Stimulated activated CD8-positive, alpha-beta memory T cell treated with anti-CD3 and anti-CD28 coated beads, Interleukin-7, amount 100 ng/mL, for 4 hours (primary cell): ENCODE measurements at regions not wholly inside any gene's neighbourhood (a gene's known extent, or its start where the extent isn't known, plus 50 kb on each side); places are given as distances from the start of the nearest gene placed in this dataset.

Source experiments
- DNase-seq, 2 donors: peaks; one replicate each; pipeline ENCODE4 v3.0.0-alpha.2; 2020; ENCODE audit warnings: low read depth in 2 of 2

GRCh38 chr6:44531442-44532015 lies 144.0 kb downstream of the CDC5L start:
- no peak for DNase-seq

GRCh38 chr6:44533421-44533820 lies 145.9 kb downstream of the CDC5L start:
- DNase-seq, result no peak

- DNase-seq, result no peak
Measured at GRCh38 chr6:44534291-44534690, 146.8 kb downstream of the CDC5L start.

- DNase-seq, result no peak
Measured at GRCh38 chr6:44535446-44535845, 147.9 kb downstream of the CDC5L start.

GRCh38 chr6:44535967-44536366 lies 148.5 kb downstream of the CDC5L start:
- DNase-seq, result no peak

- DNase-seq, result no peak
Measured at GRCh38 chr6:44537306-44538049, 150.0 kb downstream of the CDC5L start.

- DNase-seq, result no peak
Measured at GRCh38 chr6:44538131-44538806, 150.8 kb downstream of the CDC5L start.

GRCh38 chr6:44538807-44539201 lies 151.3 kb downstream of the CDC5L start:
- DNase-seq, result no peak

- no peak for DNase-seq
Measured at GRCh38 chr6:44539701-44540355, 152.3 kb downstream of the CDC5L start.

GRCh38 chr6:44540881-44541280 lies 153.4 kb downstream of the CDC5L start:
- no peak for DNase-seq

- DNase-seq, result no peak
Measured at GRCh38 chr6:44542401-44543116, 155.1 kb downstream of the CDC5L start.

GRCh38 chr6:44543664-44544063 lies 156.2 kb downstream of the CDC5L start:
- DNase-seq, result no peak

- DNase-seq, result no peak
Measured at GRCh38 chr6:44545224-44545623, 157.7 kb downstream of the CDC5L start.

GRCh38 chr6:44548319-44548718 lies 160.8 kb downstream of the CDC5L start:
- no peak for DNase-seq

- no peak for DNase-seq
Measured at GRCh38 chr6:44549516-44549915, 162.0 kb downstream of the CDC5L start.

- DNase-seq, result no peak
Measured at GRCh38 chr6:44554194-44554593, 166.7 kb downstream of the CDC5L start.

- no peak for DNase-seq
Measured at GRCh38 chr6:44554861-44555260, 167.4 kb downstream of the CDC5L start.

- DNase-seq, result no peak
Measured at GRCh38 chr6:44556046-44556445, 168.5 kb downstream of the CDC5L start.

- DNase-seq, result no peak
Measured at GRCh38 chr6:44558024-44558831, 170.7 kb downstream of the CDC5L start.

- no peak for DNase-seq
Measured at GRCh38 chr6:44558832-44559251, 171.3 kb downstream of the CDC5L start.
